ENCODE measurements at regions not wholly inside any gene's neighbourhood (a gene's known extent, or its start where the extent isn't known, plus 50 kb on each side); places are given as distances from the start of the nearest gene placed in this dataset.

- no peak for TF ChIP-seq POLR2A (IDR thresholded peaks at IDR 0.05)
- TF ChIP-seq POLR2AphosphoS5 (IDR thresholded peaks at IDR 0.05), result no peak
- TF ChIP-seq CTCF (IDR thresholded peaks at IDR 0.05 in 8 of 11, conservative IDR thresholded peaks at IDR 0.05 in 3 of 11), result no peak
Measured at GRCh38 chr12:74031045-74031444, 506.6 kb upstream of the ATXN7L3B start.

Data from spleen (tissue), 7 donors.